HCT116 (cell line): ENCODE measurements at regions not wholly inside any gene's neighbourhood (a gene's known extent, or its start where the extent isn't known, plus 50 kb on each side); places are given as distances from the start of the nearest gene placed in this dataset.
A peak's percentile ranks its signal among the peaks of the same experiment; 100 is the strongest.

ENCODE experiments used
- ATAC-seq: fragments of 200-7000 bp; cut with Tn5 transposase; 2 replicates; pipeline ENCODE4 v1.9.1; 2020; ENCODE audit warnings: mild to moderate bottlenecking, moderate library complexity
- BruUV-seq: library from RNA; stranded (reverse); fragments of 400-500 nt; replicated peaks from 2 replicates; lab custom pipeline; 2021; lab: Mats Ljungman, UMichigan
- CTCF ChIA-PET: fragments of 300-600 bp; sonication (Branson Sonifier 250); formaldehyde crosslinking; loops from one replicate; lab custom pipeline; 2021; ENCODE audit warnings: antibody characterized with exemption; lab: Charles Lee
- POLR2A ChIA-PET: fragments of 300-600, 350-600 bp; sonication (Branson Sonifier 250); formaldehyde crosslinking; loops from one replicate; lab custom pipeline; 2021; ENCODE audit warnings: antibody characterized with exemption; lab: Charles Lee
- RAD21 ChIA-PET, 2 experiments: fragments of 300-600 bp; sonication (Branson Sonifier 250); formaldehyde crosslinking; loops; one replicate each; lab custom pipeline; 2023; ENCODE audit warnings: low total read pairs in 2 of 2; ENCODE audit not compliant: uncharacterized antibody in 2 of 2, unreplicated experiment in 2 of 2, low non-redundant PET in 1 of 2; lab: Charles Lee
- DNase-seq: peaks from one replicate; pipeline ENCODE4 v3.0.0-alpha.2; 2010; ENCODE audit warnings: low read depth, low spot score
- H2AFZ ChIP-seq: fragments of 200-600 bp; shearing (Covaris generic), sonication (generic); 2 replicates; pipeline ENCODE4 v1.6.1; 2017; ENCODE audit warnings: low read depth, mixed run types, mixed read lengths, antibody characterized with exemption, low read length; ENCODE audit not compliant: poor library complexity, severe bottlenecking
- H3K27ac ChIP-seq: 2 replicates; pipeline ENCODE4 v1.5.1; 2012; ENCODE audit warnings: low read depth, low read length
- H3K27me3 ChIP-seq: fragments of 200-600 bp; sonication (generic); 2 replicates; pipeline ENCODE4 v1.6.1; 2016; ENCODE audit warnings: mixed run types, low read length, mixed read lengths; ENCODE audit not compliant: insufficient read depth
- H3K36me3 ChIP-seq, 2 experiments: fragments of 200-500 bp in 1 of 2; fragments of 200-600 bp in 1 of 2; sonication (Bioruptor generic) in 1 of 2; sonication (generic) in 1 of 2; 2 replicates each; pipeline versions ENCODE4 v1.5.1 to v1.6.1; 2014 to 2016; ENCODE audit warnings: low read length in 2 of 2, inconsistent platforms in 1 of 2, mixed read lengths in 1 of 2, mixed run types in 1 of 2; ENCODE audit not compliant: insufficient read depth in 2 of 2, control insufficient read depth in 1 of 2
- H3K4me1 ChIP-seq, 2 experiments: fragments of 200-600 bp in 1 of 2; sonication (generic) in 1 of 2; 2 replicates each; pipeline versions ENCODE4 v1.5.1 to v1.6.1; 2012 to 2017; ENCODE audit warnings: low read length in 2 of 2, inconsistent platforms in 1 of 2, mild to moderate bottlenecking in 1 of 2, mixed read lengths in 1 of 2, mixed run types in 1 of 2, moderate library complexity in 1 of 2; ENCODE audit not compliant: insufficient read depth in 2 of 2, control insufficient read depth in 1 of 2
- H3K4me2 ChIP-seq: fragments of 200-600 bp; sonication (generic); 2 replicates; pipeline ENCODE4 v1.6.1; 2017; ENCODE audit warnings: mixed run types, low read length, mixed read lengths
- H3K4me3 ChIP-seq, 2 experiments: fragments of 200-600 bp in 1 of 2; sonication (generic) in 1 of 2; replicated peaks in 1 of 2; 2 replicates each; pipeline ENCODE4 v1.5.1; 2011 to 2016; ENCODE audit warnings: low read length in 2 of 2, control low read depth in 1 of 2, low read depth in 1 of 2, mild to moderate bottlenecking in 1 of 2, mixed read lengths in 1 of 2, mixed run types in 1 of 2
- H3K79me2 ChIP-seq: fragments of 200-600 bp; sonication (generic); 2 replicates; pipeline ENCODE4 v1.6.1; 2017; ENCODE audit warnings: mild to moderate bottlenecking, mixed run types, low read length, moderate library complexity, mixed read lengths; ENCODE audit not compliant: insufficient read depth
- H3K9ac ChIP-seq: fragments of 200-600 bp; sonication (generic); 2 replicates; pipeline ENCODE4 v1.6.1; 2016; ENCODE audit warnings: low read length, mixed read lengths
- H3K9me2 ChIP-seq: fragments of 200-600 bp; sonication (generic), shearing (Covaris generic); 2 replicates; pipeline ENCODE4 v1.6.1; 2017; ENCODE audit warnings: mixed run types, mild to moderate bottlenecking, moderate library complexity; ENCODE audit not compliant: insufficient read depth
- H3K9me3 ChIP-seq, 2 experiments: fragments of 200-500 bp in 1 of 2; fragments of 200-600 bp in 1 of 2; sonication (Bioruptor generic) in 1 of 2; sonication (generic) in 1 of 2; 2 replicates each; pipeline ENCODE4 v1.6.1; 2014 to 2017; ENCODE audit warnings: low read length in 2 of 2, mixed read lengths in 2 of 2, inconsistent platforms in 1 of 2, low read depth in 1 of 2, mild to moderate bottlenecking in 1 of 2, mixed run types in 1 of 2, moderate library complexity in 1 of 2; ENCODE audit not compliant: control insufficient read depth in 1 of 2, insufficient read depth in 1 of 2
- H4K20me1 ChIP-seq: fragments of 200-600 bp; sonication (generic), shearing (Covaris generic); 2 replicates; pipeline ENCODE4 v1.6.1; 2017; ENCODE audit warnings: mixed run types, mild to moderate bottlenecking, moderate library complexity; ENCODE audit not compliant: insufficient read depth
- CBX3 ChIP-seq: IDR thresholded peaks from 2 replicates; pipeline ENCODE4 v1.6.1; 2012; ENCODE audit warnings: low read depth
- CEBPB ChIP-seq: IDR thresholded peaks from 2 replicates; pipeline ENCODE4 v1.6.1; 2012; ENCODE audit warnings: low read depth
- ELF1 ChIP-seq: IDR thresholded peaks from 2 replicates; pipeline ENCODE4 v1.6.1; 2012; ENCODE audit warnings: low read depth, borderline replicate concordance
- EZH2 ChIP-seq: fragments of 200-600 bp; sonication (generic); IDR thresholded peaks from 2 replicates; pipeline ENCODE4 v1.6.1; 2017; ENCODE audit warnings: antibody characterized with exemption, mixed run types
- EZH2phosphoT487 ChIP-seq: fragments of 200-600 bp; IDR thresholded peaks from 2 replicates; pipeline ENCODE4 v1.6.1; 2018; ENCODE audit warnings: antibody characterized with exemption, borderline replicate concordance
- FOSL1 ChIP-seq: IDR thresholded peaks from 2 replicates; pipeline ENCODE4 v1.6.1; 2012; ENCODE audit warnings: low read depth
- JUND ChIP-seq: IDR thresholded peaks from 2 replicates; pipeline ENCODE4 v1.6.1; 2012
- POLR2A ChIP-seq: IDR thresholded peaks from 2 replicates; pipeline ENCODE4 v1.7.0; 2011; ENCODE audit warnings: borderline replicate concordance; ENCODE audit not compliant: insufficient read depth, insufficient read length; ENCODE audit errors: extremely low read depth
- POLR2AphosphoS5 ChIP-seq: IDR thresholded peaks from 2 replicates; pipeline ENCODE4 v1.6.1; 2011; ENCODE audit warnings: mild to moderate bottlenecking, low read depth, low read length, moderate library complexity
- RAD21 ChIP-seq: IDR thresholded peaks from 2 replicates; pipeline ENCODE4 v1.6.1; 2012; ENCODE audit warnings: low read depth, mild to moderate bottlenecking
- SIN3A ChIP-seq: IDR thresholded peaks from 2 replicates; pipeline ENCODE4 v1.6.1; 2012; ENCODE audit warnings: low read depth
- TCF7L2 ChIP-seq: IDR thresholded peaks from 2 replicates; pipeline ENCODE4 v1.7.0; 2011; ENCODE audit warnings: borderline replicate concordance, inconsistent platforms; ENCODE audit not compliant: insufficient read depth, insufficient read length; ENCODE audit errors: extremely low read depth
- YY1 ChIP-seq: IDR thresholded peaks from 2 replicates; pipeline ENCODE4 v1.6.1; 2011; ENCODE audit warnings: low read length, low read depth, moderate library complexity, mild to moderate bottlenecking; ENCODE audit not compliant: insufficient replicate concordance; ENCODE audit errors: extremely low read depth
- ZNF274 ChIP-seq: fragments of 200-500 bp; sonication (Bioruptor generic); IDR thresholded peaks from 2 replicates; pipeline ENCODE4 v1.6.1; 2014; ENCODE audit warnings: mild to moderate bottlenecking, low read depth, low read length, inconsistent platforms
- intact Hi-C: fragments of 100-400 bp; cut with micrococcal nuclease; formaldehyde crosslinking; loops from 2 replicates; pipeline ENCODE4 v1.10.0; 2022
- TF ChIP-seq, protein P1 (sequence below): IDR thresholded peaks from 2 replicates; pipeline ENCODE4 v1.6.1; 2011; ENCODE audit warnings: mild to moderate bottlenecking, low read length, moderate library complexity; ENCODE audit not compliant: insufficient replicate concordance; ENCODE audit errors: extremely low read depth
- TF ChIP-seq, protein P2 (sequence below): IDR thresholded peaks from 2 replicates; pipeline ENCODE4 v1.6.1; 2012; ENCODE audit warnings: low read depth
- TF ChIP-seq, protein P3 (sequence below), 3 experiments: fragments of 200-600 bp in 1 of 3; sonication (generic) in 1 of 3; IDR thresholded peaks in 2 of 3; conservative IDR thresholded peaks in 1 of 3; 2 replicates each; pipeline ENCODE4 v1.5.1; 2012 to 2017; ENCODE audit warnings: low read depth in 2 of 3, low read length in 2 of 3, antibody characterized with exemption in 1 of 3, borderline replicate concordance in 1 of 3, control low read depth in 1 of 3, mild to moderate bottlenecking in 1 of 3, mixed read lengths in 1 of 3, mixed run types in 1 of 3, moderate library complexity in 1 of 3; ENCODE audit not compliant: insufficient read depth in 1 of 3
- TF ChIP-seq, protein P4 (sequence below): IDR thresholded peaks from 2 replicates; pipeline ENCODE4 v1.6.1; 2012
- TF ChIP-seq, protein P5 (sequence below): IDR thresholded peaks from 2 replicates; pipeline ENCODE4 v1.6.1; 2012

DNA sequence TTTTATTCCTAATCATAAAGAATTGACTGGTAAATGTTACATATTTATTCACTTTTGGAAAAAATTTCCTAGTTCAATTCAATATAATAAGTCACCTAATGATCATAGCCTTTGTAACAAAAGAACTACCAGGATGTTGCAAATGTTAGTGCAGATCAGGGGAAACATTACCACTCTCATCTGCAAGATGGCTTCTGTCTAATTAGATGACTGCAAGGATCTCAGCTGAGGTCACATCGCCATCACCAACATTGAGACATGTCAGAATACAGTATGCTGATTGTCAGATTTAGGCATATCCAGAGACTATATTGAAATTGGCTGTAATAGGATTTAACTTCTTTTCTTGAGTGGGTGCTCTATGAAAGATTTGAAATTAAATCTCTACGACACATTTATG is 431.4 kb upstream of the AGTR1 start (continued):
- TF ChIP-seq, protein P1, sequence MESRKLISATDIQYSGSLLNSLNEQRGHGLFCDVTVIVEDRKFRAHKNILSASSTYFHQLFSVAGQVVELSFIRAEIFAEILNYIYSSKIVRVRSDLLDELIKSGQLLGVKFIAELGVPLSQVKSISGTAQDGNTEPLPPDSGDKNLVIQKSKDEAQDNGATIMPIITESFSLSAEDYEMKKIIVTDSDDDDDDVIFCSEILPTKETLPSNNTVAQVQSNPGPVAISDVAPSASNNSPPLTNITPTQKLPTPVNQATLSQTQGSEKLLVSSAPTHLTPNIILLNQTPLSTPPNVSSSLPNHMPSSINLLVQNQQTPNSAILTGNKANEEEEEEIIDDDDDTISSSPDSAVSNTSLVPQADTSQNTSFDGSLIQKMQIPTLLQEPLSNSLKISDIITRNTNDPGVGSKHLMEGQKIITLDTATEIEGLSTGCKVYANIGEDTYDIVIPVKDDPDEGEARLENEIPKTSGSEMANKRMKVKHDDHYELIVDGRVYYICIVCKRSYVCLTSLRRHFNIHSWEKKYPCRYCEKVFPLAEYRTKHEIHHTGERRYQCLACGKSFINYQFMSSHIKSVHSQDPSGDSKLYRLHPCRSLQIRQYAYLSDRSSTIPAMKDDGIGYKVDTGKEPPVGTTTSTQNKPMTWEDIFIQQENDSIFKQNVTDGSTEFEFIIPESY: no peak

DNA sequence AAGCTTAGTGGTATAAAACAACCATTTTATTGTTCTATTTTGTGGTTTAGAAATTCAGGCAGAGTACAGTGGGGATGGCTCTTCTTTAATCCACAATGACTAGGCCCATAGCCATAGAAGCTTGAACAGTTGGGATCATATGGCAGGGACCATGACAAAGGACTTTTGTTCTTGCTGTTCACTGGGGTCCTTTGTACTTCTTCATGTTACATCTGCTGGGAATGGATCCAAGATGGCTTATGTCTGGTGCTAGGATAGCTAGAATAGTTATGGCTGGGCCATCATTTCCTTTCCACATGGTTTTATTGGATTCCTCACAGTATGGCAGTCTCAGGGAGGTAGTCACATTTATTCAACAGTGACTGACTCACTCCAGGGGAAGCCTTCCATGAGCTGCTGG is 427.9 kb upstream of the AGTR1 start:
- intact Hi-C loops: no loop called here
- no peak overlapping the region for H3K4me3 ChIP-seq
- no peak for ATAC-seq

More for the DNA sequence above, 427.9 kb upstream of the AGTR1 start:
- Histone ChIP-seq H3K9me2 (no peaks in the 10 kb centered on the region), H3K9me3 (no peaks in the 10 kb centered on the region), H3K9ac (no peak overlapping the region), H3K4me2 (no peak overlapping the region), H2AFZ (no peak overlapping the region), H4K20me1 (no peaks in the 10 kb centered on the region), H3K27ac (no peak overlapping the region), H3K27me3 (no peaks in the 10 kb centered on the region), H3K79me2 (no peaks in the 10 kb centered on the region), H3K36me3 (no peaks in the 10 kb centered on the region), H3K4me1 (no peaks in the 10 kb centered on the region)
- TF ChIP-seq POLR2AphosphoS5 (no peak), CEBPB (no peak), JUND (no peak), EZH2 (no peak), POLR2A (no peak), CBX3 (no peak), ZNF274 (no peak), YY1 (no peak), EZH2phosphoT487 (no peak), ELF1 (no peak), SIN3A (no peak), RAD21 (no peak), TCF7L2 (no peak), FOSL1 (no peak)
- TF ChIP-seq, protein P2, sequence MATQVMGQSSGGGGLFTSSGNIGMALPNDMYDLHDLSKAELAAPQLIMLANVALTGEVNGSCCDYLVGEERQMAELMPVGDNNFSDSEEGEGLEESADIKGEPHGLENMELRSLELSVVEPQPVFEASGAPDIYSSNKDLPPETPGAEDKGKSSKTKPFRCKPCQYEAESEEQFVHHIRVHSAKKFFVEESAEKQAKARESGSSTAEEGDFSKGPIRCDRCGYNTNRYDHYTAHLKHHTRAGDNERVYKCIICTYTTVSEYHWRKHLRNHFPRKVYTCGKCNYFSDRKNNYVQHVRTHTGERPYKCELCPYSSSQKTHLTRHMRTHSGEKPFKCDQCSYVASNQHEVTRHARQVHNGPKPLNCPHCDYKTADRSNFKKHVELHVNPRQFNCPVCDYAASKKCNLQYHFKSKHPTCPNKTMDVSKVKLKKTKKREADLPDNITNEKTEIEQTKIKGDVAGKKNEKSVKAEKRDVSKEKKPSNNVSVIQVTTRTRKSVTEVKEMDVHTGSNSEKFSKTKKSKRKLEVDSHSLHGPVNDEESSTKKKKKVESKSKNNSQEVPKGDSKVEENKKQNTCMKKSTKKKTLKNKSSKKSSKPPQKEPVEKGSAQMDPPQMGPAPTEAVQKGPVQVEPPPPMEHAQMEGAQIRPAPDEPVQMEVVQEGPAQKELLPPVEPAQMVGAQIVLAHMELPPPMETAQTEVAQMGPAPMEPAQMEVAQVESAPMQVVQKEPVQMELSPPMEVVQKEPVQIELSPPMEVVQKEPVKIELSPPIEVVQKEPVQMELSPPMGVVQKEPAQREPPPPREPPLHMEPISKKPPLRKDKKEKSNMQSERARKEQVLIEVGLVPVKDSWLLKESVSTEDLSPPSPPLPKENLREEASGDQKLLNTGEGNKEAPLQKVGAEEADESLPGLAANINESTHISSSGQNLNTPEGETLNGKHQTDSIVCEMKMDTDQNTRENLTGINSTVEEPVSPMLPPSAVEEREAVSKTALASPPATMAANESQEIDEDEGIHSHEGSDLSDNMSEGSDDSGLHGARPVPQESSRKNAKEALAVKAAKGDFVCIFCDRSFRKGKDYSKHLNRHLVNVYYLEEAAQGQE: no peak
- TF ChIP-seq, protein P3, sequence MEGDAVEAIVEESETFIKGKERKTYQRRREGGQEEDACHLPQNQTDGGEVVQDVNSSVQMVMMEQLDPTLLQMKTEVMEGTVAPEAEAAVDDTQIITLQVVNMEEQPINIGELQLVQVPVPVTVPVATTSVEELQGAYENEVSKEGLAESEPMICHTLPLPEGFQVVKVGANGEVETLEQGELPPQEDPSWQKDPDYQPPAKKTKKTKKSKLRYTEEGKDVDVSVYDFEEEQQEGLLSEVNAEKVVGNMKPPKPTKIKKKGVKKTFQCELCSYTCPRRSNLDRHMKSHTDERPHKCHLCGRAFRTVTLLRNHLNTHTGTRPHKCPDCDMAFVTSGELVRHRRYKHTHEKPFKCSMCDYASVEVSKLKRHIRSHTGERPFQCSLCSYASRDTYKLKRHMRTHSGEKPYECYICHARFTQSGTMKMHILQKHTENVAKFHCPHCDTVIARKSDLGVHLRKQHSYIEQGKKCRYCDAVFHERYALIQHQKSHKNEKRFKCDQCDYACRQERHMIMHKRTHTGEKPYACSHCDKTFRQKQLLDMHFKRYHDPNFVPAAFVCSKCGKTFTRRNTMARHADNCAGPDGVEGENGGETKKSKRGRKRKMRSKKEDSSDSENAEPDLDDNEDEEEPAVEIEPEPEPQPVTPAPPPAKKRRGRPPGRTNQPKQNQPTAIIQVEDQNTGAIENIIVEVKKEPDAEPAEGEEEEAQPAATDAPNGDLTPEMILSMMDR (IDR thresholded peaks at IDR 0.05 in 2 of 3, conservative IDR thresholded peaks at IDR 0.05 in 1 of 3; ENCODE audit: borderline replicate concordance in 1 of 3, insufficient read depth in 1 of 3, low read depth in 2 of 3, low read length in 2 of 3): no peak
- TF ChIP-seq, protein P4, sequence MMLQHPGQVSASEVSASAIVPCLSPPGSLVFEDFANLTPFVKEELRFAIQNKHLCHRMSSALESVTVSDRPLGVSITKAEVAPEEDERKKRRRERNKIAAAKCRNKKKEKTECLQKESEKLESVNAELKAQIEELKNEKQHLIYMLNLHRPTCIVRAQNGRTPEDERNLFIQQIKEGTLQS: no peak
- TF ChIP-seq, protein P5, sequence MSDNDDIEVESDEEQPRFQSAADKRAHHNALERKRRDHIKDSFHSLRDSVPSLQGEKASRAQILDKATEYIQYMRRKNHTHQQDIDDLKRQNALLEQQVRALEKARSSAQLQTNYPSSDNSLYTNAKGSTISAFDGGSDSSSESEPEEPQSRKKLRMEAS: no peak
- no TSS peak for BruUV-seq
- ChIA-PET POLR2A (no interaction called here), CTCF (no interaction called here), RAD21 (no interaction called here)
- DNase-seq: peak; percentile 12
